ENCODE measurements at regions not wholly inside any gene's neighbourhood (a gene's known extent, or its start where the extent isn't known, plus 50 kb on each side); places are given as distances from the start of the nearest gene placed in this dataset.

DNA sequence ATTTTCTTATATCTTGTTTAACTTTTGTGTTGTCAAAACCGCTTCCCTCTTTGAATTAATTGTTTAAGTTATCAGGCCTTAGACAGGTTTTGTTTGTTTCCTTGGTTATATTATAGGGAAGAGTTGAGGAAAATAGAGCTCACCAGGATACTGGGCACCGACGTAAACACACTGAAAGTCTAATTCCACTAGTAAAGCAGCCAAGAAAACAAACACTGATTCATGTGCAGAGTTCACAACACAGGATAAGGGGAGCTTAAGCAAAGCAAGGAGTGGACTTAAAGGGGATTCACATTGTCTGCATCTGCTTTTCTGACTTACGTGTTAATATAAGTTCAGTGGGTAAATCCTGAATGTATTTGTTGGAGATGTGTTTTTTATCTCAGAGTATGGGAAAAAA, 139.0 kb upstream of the CDH6 start:
- TF ChIP-seq, protein P1, sequence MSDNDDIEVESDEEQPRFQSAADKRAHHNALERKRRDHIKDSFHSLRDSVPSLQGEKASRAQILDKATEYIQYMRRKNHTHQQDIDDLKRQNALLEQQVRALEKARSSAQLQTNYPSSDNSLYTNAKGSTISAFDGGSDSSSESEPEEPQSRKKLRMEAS (IDR thresholded peaks at IDR 0.05; ENCODE audit: low read depth, low read length), result no peak
- TF ChIP-seq MYC (IDR thresholded peaks at IDR 0.05; ENCODE audit: low read depth, low read length) (no peak), CTCF (IDR thresholded peaks at IDR 0.05; ENCODE audit: low read depth, low read length) (no peak), POLR2A (IDR thresholded peaks at IDR 0.05; ENCODE audit: extremely low read depth, insufficient read length) (no peak)
- H3K4me3 ChIP-seq (ENCODE audit: low read depth, low read length), result no peak overlapping the region
- DNase-seq (ENCODE audit: low read depth), result no peak

- DNase-seq (ENCODE audit: low read depth), result no peak
- TF ChIP-seq, protein P1 (IDR thresholded peaks at IDR 0.05; ENCODE audit: low read depth, low read length), result no peak
- TF ChIP-seq CTCF (IDR thresholded peaks at IDR 0.05; ENCODE audit: low read depth, low read length) (no peak), MYC (IDR thresholded peaks at IDR 0.05; ENCODE audit: low read depth, low read length) (no peak), POLR2A (IDR thresholded peaks at IDR 0.05; ENCODE audit: extremely low read depth, insufficient read length) (no peak)
- H3K4me3 ChIP-seq (ENCODE audit: low read depth, low read length), result no peak overlapping the region
These were observed 140.4 kb upstream of the CDH6 start for GRCh38 chr5:31052937-31053658.

DNA sequence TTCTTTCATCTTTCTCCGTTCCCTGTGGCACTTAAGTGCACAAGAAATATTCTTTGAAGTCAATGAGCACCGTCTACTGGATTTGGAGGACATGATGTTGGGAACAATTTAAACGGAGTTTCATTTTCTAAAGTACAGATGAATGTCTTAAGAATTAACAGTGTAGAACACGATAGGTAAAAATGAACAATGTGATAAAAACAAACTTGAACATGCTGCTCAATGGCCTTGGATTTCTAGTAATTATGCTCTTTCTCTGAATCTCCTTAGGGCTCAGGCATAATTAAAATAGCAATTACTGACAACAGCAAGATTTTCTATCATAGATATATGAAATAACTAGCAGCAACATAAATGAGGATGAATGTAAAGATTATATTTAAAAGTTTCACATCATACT, 142.2 kb upstream of the CDH6 start:
- no peak for DNase-seq (ENCODE audit: low read depth)
- no peak overlapping the region for H3K4me3 ChIP-seq (ENCODE audit: low read depth, low read length)
- TF ChIP-seq POLR2A (IDR thresholded peaks at IDR 0.05; ENCODE audit: extremely low read depth, insufficient read length) (no peak), CTCF (IDR thresholded peaks at IDR 0.05; ENCODE audit: low read depth, low read length) (no peak), MYC (IDR thresholded peaks at IDR 0.05; ENCODE audit: low read depth, low read length) (no peak)
- TF ChIP-seq, protein P1 (IDR thresholded peaks at IDR 0.05; ENCODE audit: low read depth, low read length), result no peak

DNA sequence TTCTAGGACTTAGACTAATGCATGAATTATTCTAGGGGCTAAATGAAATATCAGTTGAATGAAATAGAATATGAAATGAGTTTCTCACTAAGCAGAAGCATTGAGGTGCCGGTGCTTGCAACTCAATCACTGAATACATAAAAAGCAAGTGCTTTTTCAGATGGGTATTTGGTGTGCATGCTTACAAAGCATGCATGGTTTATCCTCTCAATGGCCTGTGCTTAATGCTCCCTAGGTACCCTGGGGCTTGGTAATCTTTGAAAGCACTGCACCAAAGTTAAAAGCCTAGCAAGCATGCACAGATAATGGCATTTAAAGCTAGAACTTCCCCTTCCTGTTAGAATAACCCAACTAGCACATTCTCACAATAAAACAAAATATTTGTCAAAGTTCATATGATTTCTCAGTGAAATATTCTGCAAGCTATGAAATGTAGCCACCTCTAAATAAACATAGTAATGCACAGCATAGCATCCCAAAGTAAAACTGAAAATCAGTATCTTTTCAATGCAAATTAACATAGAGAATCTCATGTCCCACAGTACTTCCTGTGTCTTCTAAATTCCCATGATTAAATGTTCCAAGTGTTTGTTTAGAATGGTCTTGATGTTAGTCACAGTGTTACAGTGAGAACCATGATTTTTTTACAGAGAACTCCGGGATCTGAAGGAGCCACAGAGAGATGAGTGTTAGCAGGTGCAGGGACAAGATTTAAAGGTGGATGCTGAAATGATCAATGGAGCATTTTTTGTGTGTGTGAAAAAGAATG, 143.4 kb upstream of the CDH6 start:
- no peak for DNase-seq (ENCODE audit: low read depth)
- H3K4me3 ChIP-seq (ENCODE audit: low read depth, low read length), result no peak overlapping the region
- TF ChIP-seq MYC (IDR thresholded peaks at IDR 0.05; ENCODE audit: low read depth, low read length) (no peak), POLR2A (IDR thresholded peaks at IDR 0.05; ENCODE audit: extremely low read depth, insufficient read length) (no peak), CTCF (IDR thresholded peaks at IDR 0.05; ENCODE audit: low read depth, low read length) (no peak)
- TF ChIP-seq, protein P1 (IDR thresholded peaks at IDR 0.05; ENCODE audit: low read depth, low read length), result no peak

- no peak for DNase-seq (ENCODE audit: low read depth)
- no peak for TF ChIP-seq CTCF (IDR thresholded peaks at IDR 0.05; ENCODE audit: low read depth, low read length)
- TF ChIP-seq, protein P1 (IDR thresholded peaks at IDR 0.05; ENCODE audit: low read depth, low read length), result no peak
- TF ChIP-seq POLR2A (IDR thresholded peaks at IDR 0.05; ENCODE audit: extremely low read depth, insufficient read length), result no peak
- no peak for TF ChIP-seq MYC (IDR thresholded peaks at IDR 0.05; ENCODE audit: low read depth, low read length)
These were observed 144.0 kb upstream of the CDH6 start for GRCh38 chr5:31049461-31049860.

More at GRCh38 chr5:31049461-31049860, 144.0 kb upstream of the CDH6 start:
- no peak overlapping the region for H3K4me3 ChIP-seq (ENCODE audit: low read depth, low read length)
